GM19468 (cell line): ENCODE measurements at regions not wholly inside any gene's neighbourhood (a gene's known extent, or its start where the extent isn't known, plus 50 kb on each side); places are given as distances from the start of the nearest gene placed in this dataset.

ENCODE experiments used
- ATAC-seq: cut with Tn5 transposase; IDR thresholded peaks from one replicate; pipeline ENCODE4 v1.9.1; 2021; ENCODE audit warnings: mild to moderate bottlenecking, moderate library complexity, moderate number of reproducible peaks; ENCODE audit not compliant: unreplicated experiment; ENCODE audit errors: extremely low read depth

- no peak for ATAC-seq
Observed at GRCh38 chr13:102940143-102940542, 94.3 kb downstream of the ERCC5 start.

GRCh38 chr13:102935896-102936321, 90.1 kb downstream of the ERCC5 start:
- ATAC-seq = peak; percentile 57

GRCh38 chr13:102933523-102933922, 87.7 kb downstream of the ERCC5 start:
- ATAC-seq = no peak

DNA sequence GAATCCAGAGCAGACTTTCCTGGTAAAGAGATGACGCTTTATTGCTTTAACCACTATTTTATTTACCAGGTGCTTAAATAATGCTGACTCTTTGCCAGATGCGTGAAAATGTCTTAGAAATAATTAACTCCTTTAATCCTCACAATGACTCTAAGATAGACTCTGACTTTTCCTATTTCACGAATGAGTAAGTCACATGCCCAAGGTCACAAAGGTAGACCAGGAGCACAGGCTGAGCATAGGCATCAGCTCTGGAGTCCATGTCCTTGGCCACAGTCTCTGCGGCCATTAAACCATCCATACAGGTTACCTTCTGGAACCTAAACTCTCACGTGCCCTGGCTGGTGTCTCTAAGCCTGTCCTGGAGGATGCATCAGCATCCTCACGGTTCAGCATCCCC, 87.3 kb downstream of the ERCC5 start:
- no peak for ATAC-seq

DNA sequence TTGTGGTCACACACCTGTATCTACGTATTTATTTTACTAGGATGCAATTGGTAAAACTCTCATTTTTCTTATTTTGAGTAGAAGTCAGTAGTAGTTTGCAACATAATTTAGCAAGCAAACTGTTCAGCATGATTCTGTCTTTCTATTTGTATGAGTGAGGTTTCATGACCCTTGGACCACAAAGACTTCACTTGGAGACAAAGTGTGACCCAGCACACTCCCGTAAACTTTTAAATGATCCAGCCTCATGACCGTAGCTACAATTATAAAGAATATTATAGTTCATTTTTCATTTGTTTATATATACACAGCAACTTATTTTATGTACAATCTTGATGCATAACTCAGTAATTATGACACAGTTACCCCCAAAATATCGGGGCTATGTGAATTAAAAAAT, 86.5 kb downstream of the ERCC5 start:
- no peak for ATAC-seq

GRCh38 chr13:102930566-102930965, 84.7 kb downstream of the ERCC5 start:
- no peak for ATAC-seq

GRCh38 chr13:102928941-102929675, 83.3 kb downstream of the ERCC5 start:
- no peak for ATAC-seq
